GM21381 (cell line): ENCODE measurements at regions not wholly inside any gene's neighbourhood (a gene's known extent, or its start where the extent isn't known, plus 50 kb on each side); places are given as distances from the start of the nearest gene placed in this dataset.

Experiments used
- ATAC-seq: cut with Tn5 transposase; IDR thresholded peaks from one replicate; pipeline ENCODE4 v1.9.1; 2021; ENCODE audit warnings: mild to moderate bottlenecking, moderate library complexity; ENCODE audit not compliant: unreplicated experiment

DNA sequence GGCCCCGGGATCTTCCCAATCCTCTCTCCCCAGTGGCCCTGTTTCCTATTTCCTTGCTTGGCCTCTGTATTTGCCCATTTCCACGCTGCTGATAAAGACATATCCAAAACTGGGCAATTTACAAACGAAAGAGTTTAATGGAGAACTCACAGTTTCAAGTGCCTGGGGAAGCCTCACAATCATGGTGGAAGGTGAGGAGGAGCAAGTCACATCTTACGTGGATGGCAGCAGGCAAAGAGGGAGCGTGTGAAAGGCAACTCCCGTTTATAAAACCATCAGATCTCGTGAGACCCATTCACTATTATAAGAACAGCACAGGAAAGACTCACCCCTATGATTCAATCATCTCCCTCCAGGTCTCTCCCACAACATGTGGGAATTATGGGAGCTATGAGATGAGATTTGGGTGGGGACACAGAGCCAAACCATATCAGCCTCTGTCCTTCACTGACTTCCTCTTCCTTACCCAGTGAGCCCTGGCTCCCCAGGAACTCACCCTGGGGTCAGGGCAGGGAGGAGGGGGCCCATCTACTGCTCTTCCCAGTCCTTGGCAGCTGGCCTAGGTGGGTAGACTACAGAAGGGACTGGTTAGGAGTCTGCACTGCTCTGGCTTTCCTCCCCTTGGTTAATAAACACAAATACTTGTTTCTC, 105.8 kb upstream of the MYCN start:
- no peak for ATAC-seq

DNA sequence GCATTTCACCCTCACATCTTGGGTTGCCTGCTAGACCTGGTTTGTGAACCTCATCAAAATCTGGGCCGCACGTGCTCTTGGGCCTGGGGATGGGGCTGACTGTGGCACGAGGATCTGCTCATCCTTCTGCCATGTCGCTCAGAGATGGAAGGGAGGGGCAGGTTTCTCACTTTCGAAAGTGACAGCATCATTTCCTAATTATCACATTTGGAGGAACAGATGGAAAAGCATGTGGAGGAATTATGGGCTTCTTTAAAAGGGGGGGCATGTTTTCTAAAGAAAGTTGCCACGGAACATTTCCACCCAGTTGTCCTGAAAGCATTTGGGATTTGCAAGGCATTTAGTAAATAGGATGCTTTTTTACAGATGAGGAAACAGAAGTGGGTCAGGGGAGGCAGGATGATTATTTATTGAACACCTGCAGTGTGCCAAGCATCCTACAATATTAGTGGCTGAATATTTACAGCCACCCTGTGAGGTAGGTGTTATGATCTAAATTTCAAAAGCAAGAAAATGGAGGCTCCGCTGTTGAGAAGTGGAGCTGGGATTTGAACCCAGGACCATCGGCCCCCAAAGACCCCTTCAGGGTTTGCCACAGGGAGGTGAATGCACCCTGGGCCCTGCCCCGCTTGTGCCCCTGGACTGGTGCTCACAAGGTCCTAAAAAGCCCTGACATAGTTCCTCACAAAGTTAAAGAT, 104.2 kb upstream of the MYCN start:
- no peak for ATAC-seq

DNA sequence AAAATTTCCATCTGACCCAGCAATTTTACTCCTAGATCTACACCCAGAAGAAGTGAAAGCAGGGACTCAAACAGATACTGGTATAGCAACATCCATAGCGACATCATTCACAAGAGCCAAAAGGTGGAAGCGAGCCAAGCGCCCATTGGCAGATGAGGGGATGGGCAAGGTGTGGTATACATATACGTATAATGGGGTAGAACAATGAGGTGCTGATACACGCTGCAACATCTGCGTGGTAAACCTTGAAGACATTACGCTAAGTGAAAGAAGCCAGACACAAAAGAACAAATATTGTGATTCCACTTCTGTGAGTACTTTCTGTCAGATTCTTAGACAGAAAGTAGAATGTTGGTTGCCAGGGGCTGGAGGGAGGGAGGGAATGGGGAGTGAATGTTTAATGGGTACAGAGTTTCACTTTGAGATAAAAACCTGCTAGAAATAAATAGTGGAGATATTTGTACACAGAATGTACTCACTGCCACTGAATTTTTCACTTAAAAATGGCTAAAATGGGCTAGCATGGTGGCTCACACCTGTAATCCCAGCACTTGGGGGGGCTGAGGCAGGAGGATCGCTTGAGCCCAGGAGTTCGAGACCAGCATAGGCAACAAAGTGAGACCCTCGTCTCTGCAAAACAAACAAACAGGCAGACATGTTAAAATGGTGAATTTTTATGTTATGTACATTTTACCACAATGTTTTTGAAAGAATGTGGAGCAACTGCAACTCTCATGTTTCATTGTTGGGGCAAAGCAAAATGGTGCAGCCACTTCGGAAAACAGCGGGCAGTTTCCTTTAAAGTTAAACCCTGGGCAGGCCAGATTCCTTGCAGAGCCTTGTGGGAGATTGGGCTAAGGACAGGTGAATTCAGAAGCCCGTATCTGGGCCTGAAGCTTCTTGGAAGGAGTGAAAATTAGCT, 103.4 kb upstream of the MYCN start:
- no peak for ATAC-seq

DNA sequence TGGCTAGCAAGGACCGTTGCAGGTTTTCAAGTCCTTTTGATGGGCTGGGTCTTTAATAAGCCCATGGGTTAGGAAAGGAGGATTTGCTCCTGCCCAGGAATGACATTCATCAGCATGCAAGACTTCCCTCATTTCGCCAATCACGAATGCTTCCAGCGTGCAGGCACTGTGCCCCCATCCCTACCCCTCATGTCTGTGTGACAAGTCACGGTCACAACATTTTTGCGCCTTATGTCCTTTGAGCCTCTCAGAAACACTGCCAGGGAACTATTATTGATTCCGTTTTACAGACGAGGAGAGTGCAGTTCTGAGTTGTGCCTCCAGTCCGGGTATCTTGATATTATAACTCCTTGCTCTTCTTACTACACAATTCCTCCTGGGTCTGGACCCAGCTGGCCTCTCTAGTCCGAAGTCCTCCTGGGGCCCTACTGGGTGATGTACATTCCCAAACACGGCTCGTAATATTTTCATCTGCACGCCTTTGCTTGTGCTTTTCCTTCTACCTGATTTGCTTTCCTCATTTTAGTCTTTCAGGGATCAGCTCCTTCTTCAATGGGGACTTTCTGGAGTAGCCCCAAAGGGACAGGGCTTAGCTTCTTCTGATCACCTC, 101.8 kb upstream of the MYCN start:
- no peak for ATAC-seq

DNA sequence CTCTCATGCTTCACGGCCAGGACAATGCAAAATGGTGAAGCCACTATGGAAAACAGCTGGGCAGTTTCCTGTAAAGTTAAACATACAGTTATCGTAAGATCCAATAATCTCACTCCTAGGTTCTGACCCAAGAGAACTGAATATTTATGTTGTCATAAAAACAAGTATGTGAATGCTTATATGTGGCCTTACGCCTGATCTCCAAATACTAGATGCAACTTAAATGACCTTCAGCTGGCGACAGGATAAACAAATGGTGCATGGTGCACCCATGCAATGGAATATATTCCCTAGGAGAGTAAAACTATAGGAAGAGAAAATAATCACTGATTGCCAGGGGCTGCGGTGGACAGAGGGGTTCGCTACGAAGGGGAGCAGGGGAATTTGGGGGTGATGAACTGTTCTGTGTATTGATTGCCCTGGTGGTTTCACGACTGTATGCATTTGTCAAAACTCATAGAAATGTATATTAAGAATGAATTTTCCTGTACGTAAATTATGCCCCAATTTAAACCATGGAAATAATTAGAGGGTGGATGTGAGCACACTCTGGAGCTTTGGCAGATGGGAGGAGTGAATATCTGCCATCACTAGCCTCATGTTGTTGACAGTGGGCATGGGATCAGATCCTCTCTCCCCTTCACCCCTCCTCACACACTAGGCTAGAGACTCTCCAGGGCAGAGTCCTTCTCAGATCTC, 100.8 kb upstream of the MYCN start:
- no peak for ATAC-seq

DNA sequence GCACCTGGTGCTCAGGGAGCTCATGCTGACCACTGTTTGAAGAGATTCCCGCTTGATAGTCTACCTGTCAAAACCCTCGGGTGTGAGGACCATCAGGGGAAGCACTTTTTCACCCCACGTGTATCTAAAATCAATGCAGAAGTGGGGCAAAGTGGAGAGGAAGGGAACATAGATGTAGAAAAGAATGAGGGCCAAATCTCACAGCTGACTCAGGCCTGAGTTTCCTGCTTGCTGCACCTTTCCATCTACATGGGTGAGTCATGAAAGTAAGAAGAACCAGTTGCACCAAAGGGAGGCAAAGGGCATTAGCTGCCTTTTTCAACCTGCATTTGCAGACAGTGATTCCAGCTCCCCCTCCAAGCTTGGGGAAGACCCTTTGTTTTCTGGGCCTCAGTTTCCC, 100.2 kb upstream of the MYCN start:
- no peak for ATAC-seq

DNA sequence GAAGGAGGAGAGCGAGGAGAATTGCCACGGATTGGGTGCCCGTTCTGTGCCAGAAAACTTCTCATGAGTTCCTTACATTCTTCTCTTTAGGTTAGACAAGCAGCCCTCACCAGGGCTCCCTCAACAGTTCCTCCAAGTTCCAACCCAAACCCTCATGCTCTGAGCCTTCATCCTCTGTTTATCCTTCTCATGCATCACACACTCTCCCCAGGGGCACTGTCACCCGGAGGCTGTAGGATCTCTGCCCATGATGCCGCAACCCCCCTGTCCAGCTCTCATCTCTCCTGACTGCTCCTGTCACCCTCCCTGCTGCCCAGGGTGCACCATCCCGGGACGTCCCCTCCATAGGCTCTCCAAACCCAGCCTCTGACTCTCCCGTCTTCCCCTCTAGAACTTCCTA, 99.4 kb upstream of the MYCN start:
- ATAC-seq, result no peak

DNA sequence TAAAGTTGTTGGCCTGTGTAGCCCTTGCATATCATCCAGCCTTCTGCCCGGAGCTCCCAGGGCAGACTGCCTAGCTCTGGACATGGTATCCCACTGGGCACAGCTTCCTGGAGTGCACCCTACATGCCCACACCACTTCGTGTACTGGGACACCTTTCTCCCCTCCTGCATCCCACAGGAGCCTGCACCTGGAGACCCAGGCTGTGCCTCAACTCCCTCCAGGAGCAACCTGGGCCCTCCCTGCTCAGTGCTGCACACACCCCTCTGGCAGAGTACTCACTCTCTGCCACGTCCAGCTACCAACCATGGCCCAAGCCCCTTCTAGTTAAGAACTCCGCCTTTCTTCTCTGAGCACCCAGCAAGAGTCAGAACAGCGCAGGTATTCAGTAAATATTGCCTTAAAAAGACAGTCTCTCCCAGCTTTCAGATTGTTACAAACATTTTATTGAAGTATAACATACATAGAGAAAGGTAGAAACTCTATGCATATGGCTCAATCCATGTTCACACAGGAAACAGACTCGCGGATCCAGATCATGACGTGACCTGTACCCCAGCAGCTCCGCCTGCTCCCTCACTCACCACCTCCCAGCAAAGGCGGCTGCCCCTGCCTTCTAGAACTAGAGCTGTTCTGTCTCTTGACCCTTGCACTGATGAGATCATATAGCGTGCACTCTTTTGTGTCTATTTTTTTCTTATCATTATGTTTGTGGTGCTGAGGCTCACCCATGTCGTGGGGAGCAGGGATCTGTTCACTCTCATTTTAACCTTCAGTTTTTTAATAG, 98.4 kb upstream of the MYCN start:
- no peak for ATAC-seq

DNA sequence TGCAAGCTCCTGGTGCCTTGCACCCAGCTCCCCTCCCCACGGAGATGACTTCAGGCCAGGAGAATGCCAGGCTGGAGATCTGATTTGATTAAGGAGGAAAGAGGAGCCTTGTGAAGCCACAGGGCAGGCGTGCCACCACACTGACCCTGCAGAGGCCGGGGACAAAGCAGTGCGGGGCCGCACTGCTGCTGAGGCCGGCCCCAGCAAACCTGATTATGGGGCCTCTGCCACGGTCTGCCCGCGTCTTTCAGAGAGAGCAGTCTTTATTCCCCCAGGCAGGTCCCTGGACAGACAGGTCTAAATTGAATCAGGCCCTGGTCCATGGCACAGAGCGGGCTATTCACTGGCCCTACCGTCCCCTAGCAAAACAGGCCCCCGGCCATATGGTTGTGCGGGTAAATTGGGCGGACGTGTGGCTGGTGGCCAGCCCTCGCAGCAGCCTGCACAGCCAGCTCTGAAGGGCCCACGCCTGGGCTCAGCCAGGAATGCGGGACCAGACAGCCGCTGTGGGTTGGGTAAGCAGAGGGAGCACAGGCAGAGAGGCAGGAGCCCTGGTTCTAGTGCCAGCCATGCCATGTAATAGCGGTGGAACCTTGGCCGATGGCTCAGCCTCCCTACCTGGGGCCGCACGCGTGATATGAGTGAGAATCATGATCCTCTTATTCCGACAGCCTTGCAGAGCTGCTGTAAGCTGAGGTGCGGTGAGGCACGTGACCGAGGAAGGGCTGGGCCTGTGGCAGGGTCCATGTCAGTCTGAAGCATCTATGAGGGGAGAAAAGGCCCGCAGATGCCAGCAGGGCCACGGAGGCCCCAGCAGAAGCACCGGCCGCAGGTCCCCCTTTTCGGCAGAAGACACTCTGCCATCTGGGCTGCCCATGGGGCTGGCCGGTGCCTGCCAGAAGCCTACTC, 97.3 kb upstream of the MYCN start:
- ATAC-seq, result no peak

DNA sequence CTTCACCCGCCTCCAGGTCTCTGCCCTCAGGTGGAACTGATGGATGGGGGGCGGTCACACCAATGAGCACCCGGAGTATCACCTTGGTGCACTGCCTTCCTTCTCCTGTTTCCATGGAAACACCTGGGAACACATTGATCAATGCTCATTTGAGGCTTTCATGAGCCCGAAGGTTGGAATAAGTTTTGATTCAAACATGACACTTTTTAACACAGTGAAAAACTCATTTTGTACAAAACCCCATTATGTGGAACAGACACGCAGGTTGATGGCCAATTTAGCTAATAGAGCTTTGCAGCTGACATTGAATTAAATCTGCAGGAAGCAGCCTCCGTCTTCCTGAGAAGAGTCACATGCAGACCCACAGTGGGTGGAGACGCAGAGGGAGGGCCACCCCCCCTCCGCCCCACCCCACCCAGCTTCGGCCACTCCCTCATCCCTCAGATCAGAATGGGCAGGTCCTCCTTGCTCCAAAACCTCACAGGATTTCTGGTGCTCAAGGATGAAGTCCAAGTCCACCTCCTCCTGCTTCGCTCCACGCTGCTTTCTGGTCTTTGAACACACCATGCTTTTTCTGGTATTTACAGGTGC, 96.0 kb upstream of the MYCN start:
- no peak for ATAC-seq

DNA sequence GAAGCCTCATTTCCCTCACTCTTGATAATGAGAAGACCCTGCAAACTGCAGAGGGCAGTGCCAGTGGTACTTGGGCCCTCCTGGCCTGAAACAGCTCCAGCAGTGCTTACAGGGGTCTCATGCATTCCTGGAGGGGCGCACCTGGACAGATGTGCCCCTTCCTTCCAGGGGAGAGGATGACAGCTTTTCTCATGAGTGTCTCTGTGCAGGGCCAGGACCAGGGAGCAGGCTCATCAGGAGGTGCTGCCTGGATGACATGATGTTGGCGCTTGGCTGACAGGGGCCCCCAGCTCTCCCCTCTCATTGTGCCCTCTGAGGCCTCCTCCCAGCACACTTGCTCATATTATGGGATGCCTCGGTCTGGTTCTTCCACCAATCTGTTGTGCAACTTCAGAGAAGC, 95.1 kb upstream of the MYCN start:
- ATAC-seq, result no peak

DNA sequence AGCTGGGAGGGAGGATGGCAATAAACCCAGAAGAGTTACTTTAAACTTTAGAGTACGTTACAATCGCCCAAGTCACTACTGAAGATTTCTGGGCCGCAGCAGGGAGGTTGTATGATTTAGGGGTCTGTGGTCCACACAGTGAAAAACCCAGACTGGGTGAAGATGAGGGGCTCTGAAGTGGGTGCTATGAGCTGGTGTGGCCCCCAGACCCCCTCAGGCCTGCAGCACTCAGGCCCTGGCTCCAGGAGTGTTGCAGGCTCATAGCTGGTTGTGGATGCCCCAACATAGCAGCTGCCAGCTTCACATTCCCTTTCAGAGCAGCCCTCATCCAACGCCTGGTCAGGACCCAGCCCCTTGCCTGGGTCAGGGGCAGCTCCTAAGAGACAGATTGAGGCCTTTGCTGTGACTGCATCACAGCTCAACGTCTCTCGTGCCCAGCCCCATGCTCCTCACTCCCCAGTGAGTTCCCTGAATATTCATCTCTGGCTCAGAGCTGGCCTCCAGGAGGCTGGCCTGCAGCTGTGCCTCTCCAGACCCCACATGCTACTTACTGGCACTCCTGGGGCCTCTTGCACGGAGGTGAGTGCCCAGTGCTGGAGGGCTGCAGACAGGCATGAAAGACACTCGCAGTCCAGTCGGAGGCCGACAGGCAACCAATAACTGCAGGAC, 94.5 kb upstream of the MYCN start:
- no peak for ATAC-seq

DNA sequence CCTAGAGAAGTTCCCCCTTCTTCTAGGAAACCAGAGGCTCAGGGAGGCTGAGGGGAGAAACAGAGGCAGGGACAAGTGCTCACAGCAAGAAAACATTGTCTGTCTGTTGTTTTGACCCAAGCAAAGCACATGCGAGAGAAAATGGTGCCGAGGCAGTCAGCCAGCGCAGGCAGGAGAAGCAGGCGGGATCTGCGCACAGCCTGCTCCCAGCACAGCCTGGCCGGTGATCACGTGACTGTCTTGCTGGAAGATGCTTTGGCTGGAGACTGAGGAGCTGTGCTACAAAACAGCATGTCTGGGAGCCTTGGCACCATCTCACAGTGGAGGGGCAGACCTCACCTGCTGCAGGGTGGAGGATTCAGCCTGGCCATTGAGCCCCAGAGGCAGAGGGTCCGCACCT, 93.7 kb upstream of the MYCN start:
- ATAC-seq, result no peak

DNA sequence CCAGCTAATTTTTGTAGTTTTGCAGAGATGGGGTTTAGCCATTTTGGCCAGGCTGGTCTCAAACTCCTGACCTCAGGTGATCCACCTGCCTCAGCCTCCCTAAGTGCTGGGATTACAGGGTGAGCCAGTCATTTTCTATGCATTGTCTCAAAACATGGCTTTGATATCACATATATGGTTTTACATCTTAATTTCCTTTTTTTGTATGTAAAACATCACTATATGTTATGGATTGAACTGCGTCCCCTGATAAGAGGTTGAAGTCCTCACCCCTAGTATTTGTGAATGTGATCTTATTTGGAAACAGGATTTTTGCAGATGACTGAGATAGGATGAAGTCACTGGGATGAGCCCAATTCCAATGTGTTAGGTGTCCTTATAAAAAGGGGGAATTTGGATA, 89.8 kb upstream of the MYCN start:
- no peak for ATAC-seq

DNA sequence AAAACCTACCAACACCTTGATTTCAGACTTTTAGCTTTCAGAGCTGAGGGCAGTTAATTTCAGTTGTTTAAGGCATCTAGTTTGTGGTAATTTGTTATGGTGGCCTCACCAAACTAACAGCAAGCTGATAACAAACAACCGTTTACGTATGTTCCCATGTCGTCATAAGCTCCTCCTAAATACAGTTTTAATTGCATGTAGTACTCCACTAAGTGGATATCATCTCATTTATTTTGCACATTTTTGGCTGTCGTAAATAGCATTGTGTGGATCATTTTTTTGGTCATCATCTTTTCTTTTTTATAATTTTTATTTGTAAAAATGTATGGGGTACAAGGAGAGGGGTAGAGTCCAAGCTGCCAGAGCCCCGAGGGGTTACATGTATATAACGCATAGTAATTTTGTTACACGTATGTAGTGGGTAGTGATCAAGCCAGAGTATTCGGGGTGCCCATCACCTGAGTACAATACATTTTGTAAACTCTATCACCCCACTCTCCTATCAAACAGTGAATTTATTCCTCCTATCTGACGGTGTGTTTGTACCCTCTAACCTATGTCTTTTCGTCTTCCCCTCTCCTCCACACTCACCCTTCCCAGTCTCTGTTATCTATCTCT, 89.2 kb upstream of the MYCN start:
- ATAC-seq, result no peak

DNA sequence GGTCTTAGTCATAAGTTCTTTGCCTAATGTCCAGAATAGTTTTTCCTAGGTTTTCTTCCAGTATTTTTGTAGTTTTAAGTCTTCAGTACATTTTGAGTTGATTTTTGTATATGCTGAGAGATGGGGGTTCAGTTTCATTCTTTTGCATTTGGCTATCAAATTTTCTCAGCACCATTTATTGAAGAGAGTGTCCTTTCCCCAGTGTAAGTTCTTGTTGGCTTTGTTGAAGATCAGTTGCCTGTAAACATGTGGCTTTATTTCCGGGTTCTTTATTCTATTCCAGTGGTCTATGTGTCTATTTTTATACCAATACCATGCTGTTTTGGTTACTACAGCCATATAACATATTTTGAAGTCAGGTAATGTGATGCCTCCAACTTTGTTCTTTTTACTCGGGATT, 87.5 kb upstream of the MYCN start:
- ATAC-seq, result no peak

DNA sequence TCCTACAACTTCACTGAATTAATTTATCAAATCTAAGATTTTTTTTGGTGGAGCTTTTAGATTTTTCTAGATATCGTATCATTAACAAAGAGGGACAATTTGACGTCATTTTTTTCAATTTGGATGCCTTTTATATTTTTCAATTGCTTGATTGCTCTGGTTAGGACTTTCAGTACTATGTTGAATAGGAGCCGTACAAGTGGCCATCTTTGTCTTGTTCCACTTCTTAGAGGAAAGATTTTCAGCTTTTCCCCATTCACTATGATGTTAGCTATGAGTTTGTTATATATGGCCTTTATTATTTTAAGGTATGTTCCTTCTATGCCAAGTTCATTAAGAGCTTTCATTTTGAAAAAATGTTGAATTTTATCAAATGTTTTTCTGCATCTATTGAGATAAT, 86.4 kb upstream of the MYCN start:
- no peak for ATAC-seq

DNA sequence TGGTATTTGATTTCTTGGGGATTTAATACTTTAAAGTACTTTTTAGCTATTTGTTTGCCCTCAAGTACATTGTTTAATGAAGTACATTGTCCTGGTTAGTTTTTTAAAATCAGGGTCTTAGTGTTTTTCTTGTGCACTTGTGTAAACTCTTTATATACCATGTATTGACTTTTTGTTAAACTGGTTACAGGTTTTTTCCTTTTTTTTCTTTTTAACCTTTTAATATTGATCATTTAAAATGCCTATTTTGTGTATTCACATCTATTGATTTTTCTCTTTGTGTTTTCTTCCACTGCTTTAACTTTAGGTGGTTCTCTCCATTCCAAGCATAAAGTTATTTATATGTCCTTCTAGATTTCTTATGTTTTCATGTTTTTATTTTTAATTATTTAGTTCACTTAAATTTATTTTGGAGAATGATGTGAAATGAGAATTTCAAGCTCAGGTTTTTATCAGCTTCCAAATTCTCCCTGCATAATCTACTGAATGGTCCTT, 84.5 kb upstream of the MYCN start:
- ATAC-seq, result no peak
